K562 (cell line): ENCODE measurements at regions not wholly inside any gene's neighbourhood (a gene's known extent, or its start where the extent isn't known, plus 50 kb on each side); places are given as distances from the start of the nearest gene placed in this dataset.

Source experiments
- ATAC-seq: fragments of 200-7000 bp; cut with Tn5 transposase; 3 replicates; pipeline ENCODE4 v1.9.1; 2020; ENCODE audit warnings: moderate library complexity
- BruUV-seq: library from RNA; stranded (reverse); fragments of 400-500 nt; replicated peaks from 2 replicates; lab custom pipeline; 2021; lab: Mats Ljungman, UMichigan
- CTCF ChIA-PET: fragments of 300-600 bp; formaldehyde crosslinking; extraction: SDS; loops from one replicate; lab custom pipeline; 2021; ENCODE audit warnings: low intra/inter-chr PET ratio; lab: Yijun Ruan, JAX
- POLR2A ChIA-PET: fragments of 300-600, 350-650 bp; sonication (Branson Sonifier 250); formaldehyde crosslinking; extraction: SDS; loops from one replicate; lab custom pipeline; 2021; ENCODE audit warnings: antibody characterized with exemption, inconsistent platforms; lab: Yijun Ruan, JAX
- DNase-seq, 4 experiments: peaks; one replicate each; pipeline versions ENCODE4 v3.0.0 to v3.0.0-alpha.2; 2011 to 2018; ENCODE audit warnings: low spot score in 3 of 4, mixed read lengths in 3 of 4; ENCODE audit errors: extremely low read depth in 1 of 4
- FAIRE-seq: peaks from 2 replicates; lab custom pipeline; 2011; peaks lifted over from hg19 to GRCh38; lab: Jason Lieb, UNC
- H2AFZ ChIP-seq: 2 replicates; pipeline ENCODE4 v1.6.0; 2011; ENCODE audit warnings: low read depth, low read length, control low read depth, inconsistent platforms
- H3K27ac ChIP-seq: fragments of 200-600 bp; 3 replicates; pipeline ENCODE4 v1.8.0; 2011; ENCODE audit warnings: low read depth, mild to moderate bottlenecking, control low read depth, inconsistent platforms, low read length, moderate library complexity, mixed read lengths; ENCODE audit errors: extremely low read depth
- H3K27me3 ChIP-seq, 2 experiments: fragments of 300-600 bp in 1 of 2; 2 replicates in 1 of 2; 3 replicates in 1 of 2; pipeline versions ENCODE4 v1.6.0 to v1.8.0; 2011; ENCODE audit warnings: inconsistent platforms in 2 of 2, low read length in 2 of 2, mild to moderate bottlenecking in 1 of 2, mixed read lengths in 1 of 2, moderate library complexity in 1 of 2; ENCODE audit not compliant: control insufficient read depth in 2 of 2, insufficient read depth in 2 of 2
- H3K36me3 ChIP-seq: fragments of 300-600 bp; 3 replicates; pipeline ENCODE4 v1.8.0; 2011; ENCODE audit warnings: mild to moderate bottlenecking, low read length, inconsistent platforms; ENCODE audit not compliant: control insufficient read depth, insufficient read depth
- H3K4me1 ChIP-seq, 2 experiments: fragments of 200-600 bp in 1 of 2; replicated peaks in 1 of 2; 2 replicates in 1 of 2; 3 replicates in 1 of 2; pipeline versions ENCODE4 v1.5.1 to v1.8.0; 2011; ENCODE audit warnings: inconsistent platforms in 2 of 2, low read length in 2 of 2, mild to moderate bottlenecking in 1 of 2, mixed read lengths in 1 of 2, moderate library complexity in 1 of 2; ENCODE audit not compliant: control insufficient read depth in 2 of 2, insufficient read depth in 2 of 2
- H3K4me2 ChIP-seq: 2 replicates; pipeline ENCODE4 v1.6.1; 2011; ENCODE audit warnings: low read length, control low read depth, inconsistent platforms, mixed read lengths; ENCODE audit not compliant: insufficient read depth
- H3K4me3 ChIP-seq: fragments of 200-600 bp; sonication (generic), shearing (Covaris generic); 2 replicates; pipeline ENCODE4 v1.5.1; 2016; ENCODE audit warnings: control low read depth, inconsistent platforms
- H3K79me2 ChIP-seq: fragments of 200-600 bp; 3 replicates; pipeline ENCODE4 v1.8.0; 2011; ENCODE audit warnings: low read length, inconsistent platforms; ENCODE audit not compliant: control insufficient read depth, insufficient read depth
- H3K9ac ChIP-seq, 2 experiments: 2 replicates each; pipeline versions ENCODE4 v1.6.0 to v1.6.1; 2011; ENCODE audit warnings: low read depth in 2 of 2, low read length in 2 of 2, control low read depth in 1 of 2, inconsistent platforms in 1 of 2, mild to moderate bottlenecking in 1 of 2, mixed read lengths in 1 of 2; ENCODE audit not compliant: insufficient read depth in 1 of 2
- H3K9me1 ChIP-seq: one replicate; pipeline ENCODE4 v1.6.0; 2011; ENCODE audit warnings: inconsistent platforms, mild to moderate bottlenecking, low read length, moderate library complexity; ENCODE audit not compliant: control insufficient read depth, insufficient read depth
- H3K9me3 ChIP-seq: replicated peaks from 2 replicates; pipeline ENCODE4 v1.5.1; 2011; ENCODE audit warnings: low read depth, low read length, inconsistent platforms; ENCODE audit not compliant: control insufficient read depth, insufficient read depth
- H4K20me1 ChIP-seq: replicated peaks from 2 replicates; pipeline ENCODE4 v1.6.1; 2011; ENCODE audit warnings: low read length, inconsistent platforms, mixed read lengths; ENCODE audit not compliant: control insufficient read depth, insufficient read depth
- ADNP ChIP-seq: fragments of 200-800 bp; sonication (Bioruptor generic); IDR thresholded peaks from 2 replicates; pipeline ENCODE4 v1.6.1; 2016; ENCODE audit warnings: missing genetic modification characterization, missing compliant biosample characterization
- ELF4 ChIP-seq: fragments of 450-650 bp; formaldehyde crosslinking; IDR thresholded peaks from 2 replicates; pipeline ENCODE4 v1.4.0; 2022; ENCODE audit warnings: missing genetic modification characterization
- EP400 ChIP-seq: fragments of 450-650 bp; IDR thresholded peaks from 2 replicates; pipeline ENCODE4 v1.6.1; 2017; ENCODE audit warnings: antibody characterized with exemption, mild to moderate bottlenecking, moderate library complexity
- HDAC3 ChIP-seq: fragments of 450-650 bp; IDR thresholded peaks from 2 replicates; pipeline ENCODE4 v1.6.1; 2018; ENCODE audit warnings: borderline replicate concordance, mild to moderate bottlenecking, moderate library complexity; ENCODE audit not compliant: partially characterized antibody
- U2AF1 ChIP-seq: fragments of 200-400 bp; formaldehyde crosslinking; optimal IDR thresholded peaks from 2 replicates; pipeline ENCODE3; 2017; ENCODE audit warnings: mild to moderate bottlenecking, low read depth, low read length, moderate library complexity
- WGBS: fragments of 100-300 bp; shearing (Covaris generic); methylation state at CpG from one replicate; pipeline ENCODE4 v1.1.6; 2016; ENCODE audit warnings: low coverage, mixed read lengths; ENCODE audit not compliant: insufficient coverage; ENCODE audit errors: missing lambda C conversion rate; 5-methylcytosine and 5-hydroxymethylcytosine counted together
- in situ Hi-C: fragments of 300-500 bp; cut with MboI; formaldehyde crosslinking; loops from 4 replicates; pipeline ENCODE4 v1.15.0; 2018; ENCODE audit warnings: inconsistent platforms, mixed read lengths
- intact Hi-C: fragments of 100-400 bp; cut with micrococcal nuclease; formaldehyde crosslinking; loops from 2 replicates; pipeline ENCODE4 v1.14.2; 2022

DNA sequence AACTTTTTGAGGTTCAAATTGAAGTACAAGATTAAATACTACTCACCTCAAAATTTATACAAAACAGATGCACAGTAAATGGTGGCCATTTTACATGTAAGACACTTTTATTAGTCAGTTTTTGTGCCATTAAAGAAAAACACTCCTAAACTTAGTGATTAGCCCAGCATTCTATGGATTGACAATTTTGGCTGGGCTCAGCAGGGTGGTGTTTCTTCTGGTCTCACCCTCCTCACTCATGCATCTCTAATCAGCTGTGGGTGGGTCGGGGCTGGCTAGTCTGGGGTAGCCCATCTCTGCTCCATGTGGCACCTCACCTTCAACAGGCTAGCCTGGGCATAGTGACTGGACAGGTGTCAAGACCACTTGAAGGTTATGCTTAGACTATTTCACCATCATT is 71.6 kb upstream of the BTBD3 start (continued):
- TF ChIP-seq HDAC3 (no peak), ADNP (tag) (no peak)

DNA sequence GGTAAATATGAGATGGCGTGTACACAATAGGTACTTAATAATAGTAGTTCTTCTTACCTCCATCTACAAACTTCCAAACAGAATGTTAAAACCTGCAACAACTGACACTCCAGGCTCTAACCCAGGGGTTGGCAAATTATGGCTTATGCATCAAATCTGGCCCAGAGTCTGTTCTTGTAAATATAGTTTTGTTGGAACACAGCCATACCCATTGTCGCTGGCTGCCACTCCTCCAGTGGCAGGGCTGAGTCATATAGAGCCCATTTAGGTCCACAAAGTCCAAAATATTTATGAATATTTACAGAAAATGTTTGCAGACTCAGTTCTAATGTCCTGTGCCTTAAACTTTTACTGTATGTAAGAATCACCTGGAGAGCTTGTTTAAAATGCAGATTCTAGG is 69.9 kb upstream of the BTBD3 start:
- Histone ChIP-seq H3K9ac (no peak overlapping the region), H3K27me3 (no peaks in the 10 kb centered on the region), H3K79me2 (no peaks in the 10 kb centered on the region), H3K4me1 (no peaks in the 10 kb centered on the region), H3K4me2 (no peak overlapping the region), H3K9me3 (no peaks in the 10 kb centered on the region), H4K20me1 (no peaks in the 10 kb centered on the region), H3K36me3 (no peaks in the 10 kb centered on the region), H3K4me3 (no peak overlapping the region), H2AFZ (no peak overlapping the region), H3K27ac (no peak overlapping the region), H3K9me1 (no peaks in the 10 kb centered on the region)
- WGBS, result 0% methylated on average over 2 of the region's 2 CpGs
- intact Hi-C loops, result no loop called here
- in situ Hi-C loops, result no loop called here
- POLR2A ChIA-PET, result no interaction called here
- no peak for ATAC-seq
- CTCF ChIA-PET, result no interaction called here
- DNase-seq, result no peak
- TF ChIP-seq U2AF1 (no peak), EP400 (no peak), ELF4 (no peak)
- BruUV-seq, result no TSS peak
- no peak for FAIRE-seq
